Astrocyte (in vitro differentiated cells and primary cell): ENCODE measurements at regions not wholly inside any gene's neighbourhood (a gene's known extent, or its start where the extent isn't known, plus 50 kb on each side); places are given as distances from the start of the nearest gene placed in this dataset.

ENCODE experiments used
- DNase-seq: peaks from one replicate; pipeline ENCODE4 v3.0.0-alpha.2; 2010; ENCODE audit warnings: low read depth
- FAIRE-seq: peaks from 2 replicates; lab custom pipeline; 2011; peaks lifted over from hg19 to GRCh38; lab: Jason Lieb, UNC
- H2AFZ ChIP-seq: 2 replicates; pipeline ENCODE4 v1.6.0; 2012; ENCODE audit warnings: low read depth, low read length, inconsistent platforms
- H3K27ac ChIP-seq: 2 replicates; pipeline ENCODE4 v1.5.1; 2011; ENCODE audit warnings: low read depth, low read length, inconsistent platforms
- H3K27me3 ChIP-seq: 2 replicates; pipeline ENCODE4 v1.6.0; 2011; ENCODE audit warnings: low read length, inconsistent platforms; ENCODE audit not compliant: insufficient read depth
- H3K36me3 ChIP-seq: 2 replicates; pipeline ENCODE4 v1.5.1; 2011; ENCODE audit warnings: low read length, inconsistent platforms; ENCODE audit not compliant: insufficient read depth
- H3K4me1 ChIP-seq: 2 replicates; pipeline ENCODE4 v1.5.1; 2011; ENCODE audit warnings: low read length, inconsistent platforms; ENCODE audit not compliant: insufficient read depth
- H3K4me2 ChIP-seq: 2 replicates; pipeline ENCODE4 v1.6.0; 2012; ENCODE audit warnings: low read length, inconsistent platforms
- H3K4me3 ChIP-seq: 2 replicates; pipeline ENCODE4 v1.5.1; 2011; ENCODE audit warnings: low read depth, mild to moderate bottlenecking, low read length, inconsistent platforms; ENCODE audit not compliant: insufficient read depth
- H3K79me2 ChIP-seq: 2 replicates; pipeline ENCODE4 v1.6.0; 2012; ENCODE audit warnings: mild to moderate bottlenecking, low read length, inconsistent platforms; ENCODE audit not compliant: insufficient read depth
- H3K9ac ChIP-seq: 2 replicates; pipeline ENCODE4 v1.6.0; 2012; ENCODE audit warnings: mild to moderate bottlenecking, low read length, inconsistent platforms
- H3K9me3 ChIP-seq: 2 replicates; pipeline ENCODE4 v1.5.1; 2012; ENCODE audit warnings: low read depth, mild to moderate bottlenecking, low read length, inconsistent platforms; ENCODE audit not compliant: insufficient read depth
- H4K20me1 ChIP-seq: 2 replicates; pipeline ENCODE4 v1.6.0; 2012; ENCODE audit warnings: low read length, inconsistent platforms; ENCODE audit not compliant: insufficient read depth
- H3K27ac Mint-ChIP-seq: one replicate; pipeline ENCODE4 v1.8.0; 2021; ENCODE audit warnings: mild to moderate bottlenecking, mixed read lengths; ENCODE audit not compliant: unreplicated experiment
- H3K27me3 Mint-ChIP-seq: one replicate; pipeline ENCODE4 v1.8.0; 2021; ENCODE audit warnings: low read depth, mixed read lengths; ENCODE audit not compliant: unreplicated experiment
- H3K36me3 Mint-ChIP-seq: one replicate; pipeline ENCODE4 v1.8.0; 2021; ENCODE audit warnings: low read depth, mixed read lengths; ENCODE audit not compliant: unreplicated experiment
- H3K4me1 Mint-ChIP-seq: one replicate; pipeline ENCODE4 v1.8.0; 2021; ENCODE audit warnings: low read depth, mixed read lengths; ENCODE audit not compliant: unreplicated experiment
- H3K4me3 Mint-ChIP-seq: one replicate; pipeline ENCODE4 v1.8.0; 2021; ENCODE audit warnings: mild to moderate bottlenecking, moderate library complexity, mixed read lengths; ENCODE audit not compliant: unreplicated experiment
- H3K9me3 Mint-ChIP-seq: one replicate; pipeline ENCODE4 v1.8.0; 2021; ENCODE audit warnings: mild to moderate bottlenecking, mixed read lengths; ENCODE audit not compliant: unreplicated experiment
- CTCF ChIP-seq: IDR thresholded peaks from 2 replicates; pipeline ENCODE4 v1.5.1; 2011; ENCODE audit warnings: low read depth, mild to moderate bottlenecking, inconsistent platforms, low read length, moderate library complexity; ENCODE audit not compliant: insufficient read depth
- EZH2 ChIP-seq: IDR thresholded peaks from 2 replicates; pipeline ENCODE4 v1.6.1; 2012; ENCODE audit warnings: mild to moderate bottlenecking, low read length, inconsistent platforms; ENCODE audit not compliant: insufficient read depth

DNA sequence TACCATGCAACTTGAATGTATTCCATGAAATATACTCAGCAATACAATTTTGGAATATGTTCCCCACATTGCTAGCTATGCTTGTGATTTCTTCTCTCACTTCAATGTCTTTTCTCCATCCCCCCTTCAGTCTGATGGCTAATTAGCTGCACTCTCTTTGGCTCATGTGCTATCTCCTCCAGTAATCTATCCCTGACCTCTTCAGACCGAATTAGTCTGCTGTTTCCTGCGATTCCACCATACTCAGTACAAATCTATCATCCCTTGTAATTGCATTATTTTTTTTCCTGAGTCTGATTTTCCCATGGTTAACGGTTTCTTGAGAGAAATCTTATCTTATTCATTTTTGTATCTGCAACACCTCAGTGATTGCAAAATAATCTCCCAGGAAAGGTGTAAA lies 360.7 kb upstream of the CDH10 start:
- no peak overlapping the region for H3K9ac ChIP-seq
- no peak overlapping the region for H3K27ac ChIP-seq
- no peaks in the 10 kb centered on the region for H3K36me3 ChIP-seq
- no peak overlapping the region for H3K4me3 Mint-ChIP-seq
- H3K9me3 Mint-ChIP-seq = no peaks in the 10 kb centered on the region
- no peak for DNase-seq
- no peaks in the 10 kb centered on the region for H4K20me1 ChIP-seq
- no peaks in the 10 kb centered on the region for H3K27me3 Mint-ChIP-seq
- no peaks in the 10 kb centered on the region for H3K27me3 ChIP-seq
- no peak for FAIRE-seq
- H3K36me3 Mint-ChIP-seq = no peaks in the 10 kb centered on the region
- no peaks in the 10 kb centered on the region for H3K9me3 ChIP-seq
- no peaks in the 10 kb centered on the region for H3K79me2 ChIP-seq
- H3K4me1 Mint-ChIP-seq = no peaks in the 10 kb centered on the region
- no peak overlapping the region for H2AFZ ChIP-seq
- no peak for TF ChIP-seq EZH2
- no peak for TF ChIP-seq CTCF
- no peak overlapping the region for H3K27ac Mint-ChIP-seq
- no peaks in the 10 kb centered on the region for H3K4me1 ChIP-seq
- H3K4me2 ChIP-seq = no peak overlapping the region
- no peak overlapping the region for H3K4me3 ChIP-seq

- Histone ChIP-seq H4K20me1 (no peaks in the 10 kb centered on the region), H3K79me2 (no peaks in the 10 kb centered on the region), H3K27me3 (no peaks in the 10 kb centered on the region), H3K4me2 (no peak overlapping the region), H3K9me3 (no peaks in the 10 kb centered on the region), H3K9ac (no peak overlapping the region), H3K4me1 (no peaks in the 10 kb centered on the region), H3K27ac (no peak overlapping the region), H3K4me3 (no peak overlapping the region), H2AFZ (no peak overlapping the region), H3K36me3 (no peaks in the 10 kb centered on the region)
- TF ChIP-seq EZH2 (no peak), CTCF (no peak)
- Mint-ChIP-seq H3K9me3 (no peaks in the 10 kb centered on the region), H3K4me1 (no peaks in the 10 kb centered on the region), H3K4me3 (no peak overlapping the region), H3K36me3 (no peaks in the 10 kb centered on the region), H3K27me3 (no peaks in the 10 kb centered on the region), H3K27ac (no peak overlapping the region)
- no peak for DNase-seq
- FAIRE-seq = no peak
Measured at GRCh38 chr5:25002371-25002770, 357.6 kb upstream of the CDH10 start.

- H4K20me1 ChIP-seq = no peaks in the 10 kb centered on the region
- no peak overlapping the region for H2AFZ ChIP-seq
- no peak overlapping the region for H3K9ac ChIP-seq
- H3K36me3 Mint-ChIP-seq = no peaks in the 10 kb centered on the region
- no peak overlapping the region for H3K4me3 Mint-ChIP-seq
- H3K4me1 Mint-ChIP-seq = no peaks in the 10 kb centered on the region
- no peaks in the 10 kb centered on the region for H3K27me3 Mint-ChIP-seq
- H3K36me3 ChIP-seq = no peaks in the 10 kb centered on the region
- no peak overlapping the region for H3K4me3 ChIP-seq
- H3K9me3 Mint-ChIP-seq = peaks cover 8% of the 10 kb centered on the region
- H3K27ac ChIP-seq = no peak overlapping the region
- no peaks in the 10 kb centered on the region for H3K4me1 ChIP-seq
- DNase-seq (no peak), FAIRE-seq (no peak)
- TF ChIP-seq EZH2 (no peak), CTCF (no peak)
- no peaks in the 10 kb centered on the region for H3K9me3 ChIP-seq
- no peak overlapping the region for H3K4me2 ChIP-seq
- H3K79me2 ChIP-seq = no peaks in the 10 kb centered on the region
- no peaks in the 10 kb centered on the region for H3K27me3 ChIP-seq
- no peak overlapping the region for H3K27ac Mint-ChIP-seq
Measured at GRCh38 chr5:24999732-25000131, 355.0 kb upstream of the CDH10 start.
